ENCODE measurements at regions not wholly inside any gene's neighbourhood (a gene's known extent, or its start where the extent isn't known, plus 50 kb on each side); places are given as distances from the start of the nearest gene placed in this dataset.

- intact Hi-C loops (cut with micrococcal nuclease), result no loop called here
These were observed 92.2 kb downstream of the MRPL36 start for GRCh38 chr5:1707467-1707866.

- intact Hi-C loops (cut with micrococcal nuclease), result no loop called here
These were observed 93.2 kb downstream of the MRPL36 start for GRCh38 chr5:1706428-1706827.

- intact Hi-C loops (cut with micrococcal nuclease), result no loop called here
These were observed 93.6 kb downstream of the MRPL36 start for GRCh38 chr5:1706021-1706420.

GRCh38 chr5:1704676-1705075 is 95.0 kb downstream of the MRPL36 start:
- intact Hi-C loops (cut with micrococcal nuclease), result no loop called here

- intact Hi-C loops (cut with micrococcal nuclease), result no loop called here
These were observed 95.4 kb downstream of the MRPL36 start for GRCh38 chr5:1704266-1704665.

GRCh38 chr5:1703352-1704050 is 96.1 kb downstream of the MRPL36 start:
- intact Hi-C loops (cut with micrococcal nuclease), result no loop called here

- intact Hi-C loops (cut with micrococcal nuclease), result no loop called here
These were observed 97.3 kb downstream of the MRPL36 start for GRCh38 chr5:1702318-1702717.

- intact Hi-C loops (cut with micrococcal nuclease), result no loop called here
These were observed 97.8 kb downstream of the MRPL36 start for GRCh38 chr5:1701884-1702283.

- intact Hi-C loops (cut with micrococcal nuclease), result no loop called here
These were observed 98.3 kb downstream of the MRPL36 start for GRCh38 chr5:1701216-1701864.

- intact Hi-C loops (cut with micrococcal nuclease), result no loop called here
These were observed 100.2 kb downstream of the MRPL36 start for GRCh38 chr5:1699394-1699793.

GRCh38 chr5:1698589-1699316 is 100.9 kb downstream of the MRPL36 start:
- intact Hi-C loops (cut with micrococcal nuclease), result no loop called here

GRCh38 chr5:1692381-1692780 is 107.3 kb downstream of the MRPL36 start:
- intact Hi-C loops (cut with micrococcal nuclease), result no loop called here

GRCh38 chr5:1687301-1687970 is 112.2 kb downstream of the MRPL36 start:
- intact Hi-C loops (cut with micrococcal nuclease), result no loop called here

GRCh38 chr5:1686016-1686802 is 113.4 kb downstream of the MRPL36 start:
- intact Hi-C loops (cut with micrococcal nuclease), result no loop called here

GRCh38 chr5:1685066-1685465 is 114.6 kb downstream of the MRPL36 start:
- intact Hi-C loops (cut with micrococcal nuclease), result no loop called here

- intact Hi-C loops (cut with micrococcal nuclease), result no loop called here
These were observed 117.7 kb downstream of the MRPL36 start for GRCh38 chr5:1681955-1682354.

- intact Hi-C loops (cut with micrococcal nuclease), result no loop called here
These were observed 126.5 kb downstream of the MRPL36 start for GRCh38 chr5:1673042-1673677.

GRCh38 chr5:1672396-1672795 is 127.2 kb downstream of the MRPL36 start:
- intact Hi-C loops (cut with micrococcal nuclease), result no loop called here

- intact Hi-C loops (cut with micrococcal nuclease), result no loop called here
These were observed 128.3 kb downstream of the MRPL36 start for GRCh38 chr5:1671351-1671750.

GRCh38 chr5:1670351-1670750 is 129.3 kb downstream of the MRPL36 start:
- intact Hi-C loops (cut with micrococcal nuclease), result no loop called here
